Keratinocyte (primary cell): ENCODE measurements at regions not wholly inside any gene's neighbourhood (a gene's known extent, or its start where the extent isn't known, plus 50 kb on each side); places are given as distances from the start of the nearest gene placed in this dataset.

ENCODE experiments used
- DNase-seq: peaks from one replicate; pipeline ENCODE4 v3.0.0-alpha.2; 2011; ENCODE audit warnings: low read depth, missing footprints, low spot score
- FAIRE-seq: peaks from 2 replicates; lab custom pipeline; 2011; peaks lifted over from hg19 to GRCh38; lab: Jason Lieb, UNC
- H2AFZ ChIP-seq: 2 replicates; pipeline ENCODE4 v1.6.0; 2012; ENCODE audit warnings: low read length, control low read depth, inconsistent platforms; ENCODE audit not compliant: control insufficient read depth
- H3K27ac ChIP-seq: 2 replicates; pipeline ENCODE4 v1.5.1; 2011; ENCODE audit warnings: low read length; ENCODE audit not compliant: control insufficient read depth, insufficient read depth
- H3K27me3 ChIP-seq: 3 replicates; pipeline ENCODE4 v1.6.0; 2011; ENCODE audit warnings: low read length; ENCODE audit not compliant: control insufficient read depth, insufficient read depth; ENCODE audit errors: extremely low read depth
- H3K36me3 ChIP-seq, 2 experiments: 2 replicates in 1 of 2; 3 replicates in 1 of 2; pipeline ENCODE4 v1.5.1; 2011; ENCODE audit warnings: low read length in 2 of 2, mild to moderate bottlenecking in 1 of 2; ENCODE audit not compliant: control insufficient read depth in 2 of 2, insufficient read depth in 2 of 2; ENCODE audit errors: extremely low read depth in 1 of 2
- H3K4me1 ChIP-seq: 3 replicates; pipeline ENCODE4 v1.5.1; 2011; ENCODE audit warnings: low read length; ENCODE audit not compliant: control insufficient read depth, insufficient read depth; ENCODE audit errors: extremely low read depth
- H3K4me2 ChIP-seq: 3 replicates; pipeline ENCODE4 v1.6.0; 2011; ENCODE audit warnings: low read depth, low read length; ENCODE audit not compliant: control insufficient read depth, insufficient read depth; ENCODE audit errors: extremely low read depth
- H3K4me3 ChIP-seq, 3 experiments: fragments of 200-600 bp in 1 of 3; sonication (generic) in 1 of 3; 2 replicates in 2 of 3; 3 replicates in 1 of 3; pipeline ENCODE4 v1.5.1; 2011 to 2016; ENCODE audit warnings: low read length in 3 of 3, mild to moderate bottlenecking in 3 of 3, control low read depth in 2 of 3, inconsistent platforms in 1 of 3, low read depth in 1 of 3, mixed read lengths in 1 of 3, mixed run types in 1 of 3, moderate library complexity in 1 of 3; ENCODE audit not compliant: control insufficient read depth in 2 of 3, insufficient read depth in 2 of 3; ENCODE audit errors: extremely low read depth in 1 of 3
- H3K79me2 ChIP-seq: 2 replicates; pipeline ENCODE4 v1.6.0; 2012; ENCODE audit warnings: low read length; ENCODE audit not compliant: control insufficient read depth, insufficient read depth
- H3K9ac ChIP-seq: 3 replicates; pipeline ENCODE4 v1.6.0; 2011; ENCODE audit warnings: low read length; ENCODE audit not compliant: control insufficient read depth, insufficient read depth; ENCODE audit errors: extremely low read depth
- H3K9me1 ChIP-seq: 3 replicates; pipeline ENCODE4 v1.6.0; 2011; ENCODE audit warnings: low read length; ENCODE audit not compliant: control insufficient read depth, insufficient read depth; ENCODE audit errors: extremely low read depth
- H3K9me3 ChIP-seq: 2 replicates; pipeline ENCODE4 v1.5.1; 2012; ENCODE audit warnings: low read depth, low read length; ENCODE audit not compliant: control insufficient read depth
- H4K20me1 ChIP-seq: 3 replicates; pipeline ENCODE4 v1.6.0; 2011; ENCODE audit warnings: low read length; ENCODE audit not compliant: control insufficient read depth, insufficient read depth; ENCODE audit errors: extremely low read depth
- CTCF ChIP-seq, 3 experiments: IDR thresholded peaks in 1 of 3; conservative IDR thresholded peaks in 1 of 3; optimal IDR thresholded peaks in 1 of 3; 2 replicates in 2 of 3; 3 replicates in 1 of 3; pipeline versions ENCODE3 to v1.5.1; 2011; ENCODE audit warnings: low read length in 3 of 3, mild to moderate bottlenecking in 3 of 3, moderate library complexity in 2 of 3, control low read depth in 1 of 3, inconsistent platforms in 1 of 3; ENCODE audit not compliant: insufficient read depth in 2 of 3; ENCODE audit errors: extremely low read depth in 1 of 3
- EZH2 ChIP-seq: IDR thresholded peaks from one replicate; pipeline ENCODE4 v1.6.1; 2012; ENCODE audit warnings: inconsistent platforms, mild to moderate bottlenecking, low read length, moderate library complexity
- dilution Hi-C: fragments of 300-500 bp; cut with MboI; formaldehyde crosslinking; loops from one replicate; pipeline ENCODE4 v1.7.0; 2020; ENCODE audit warnings: low sequenced_read_pairs; ENCODE audit not compliant: extremely low pct_ligation_motif_present

DNA sequence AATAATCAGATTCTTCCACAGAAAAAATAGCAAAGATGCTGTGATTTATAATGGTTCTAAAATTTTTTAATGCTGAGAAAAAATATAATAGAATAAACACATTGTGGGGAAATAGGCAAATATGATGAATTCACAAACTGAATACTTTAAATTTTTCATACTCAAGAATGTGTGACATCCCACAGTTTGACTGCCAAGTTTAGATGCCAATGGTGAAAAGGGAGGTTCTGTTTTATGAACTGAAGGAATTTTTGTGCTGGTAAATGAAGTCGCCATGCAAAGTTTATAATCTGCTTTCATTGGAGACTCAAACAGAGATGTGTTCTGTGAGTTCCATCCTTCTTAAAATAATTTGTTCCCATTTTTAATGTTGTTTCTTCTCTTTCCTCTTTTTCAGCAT is 367.5 kb upstream of the ADAMTS16 start:
- dilution Hi-C loops, result no loop called here
- Histone ChIP-seq H2AFZ (no peak overlapping the region), H3K27me3 (no peaks in the 10 kb centered on the region), H3K9me3 (no peaks in the 10 kb centered on the region), H3K4me3 (no peak overlapping the region), H3K4me2 (no peak overlapping the region), H3K4me1 (no peaks in the 10 kb centered on the region), H4K20me1 (no peaks in the 10 kb centered on the region), H3K9ac (no peak overlapping the region), H3K36me3 (no peaks in the 10 kb centered on the region), H3K27ac (no peak overlapping the region), H3K79me2 (no peaks in the 10 kb centered on the region), H3K9me1 (no peaks in the 10 kb centered on the region)
- TF ChIP-seq CTCF (optimal IDR thresholded peaks at IDR 0.05 in 1 of 3, IDR thresholded peaks at IDR 0.05 in 1 of 3, conservative IDR thresholded peaks at IDR 0.05 in 1 of 3; ENCODE audit: extremely low read depth in 1 of 3, insufficient read depth in 2 of 3, low read length in 3 of 3) (no peak), EZH2 (no peak)
- FAIRE-seq (no peak), DNase-seq (no peak)

DNA sequence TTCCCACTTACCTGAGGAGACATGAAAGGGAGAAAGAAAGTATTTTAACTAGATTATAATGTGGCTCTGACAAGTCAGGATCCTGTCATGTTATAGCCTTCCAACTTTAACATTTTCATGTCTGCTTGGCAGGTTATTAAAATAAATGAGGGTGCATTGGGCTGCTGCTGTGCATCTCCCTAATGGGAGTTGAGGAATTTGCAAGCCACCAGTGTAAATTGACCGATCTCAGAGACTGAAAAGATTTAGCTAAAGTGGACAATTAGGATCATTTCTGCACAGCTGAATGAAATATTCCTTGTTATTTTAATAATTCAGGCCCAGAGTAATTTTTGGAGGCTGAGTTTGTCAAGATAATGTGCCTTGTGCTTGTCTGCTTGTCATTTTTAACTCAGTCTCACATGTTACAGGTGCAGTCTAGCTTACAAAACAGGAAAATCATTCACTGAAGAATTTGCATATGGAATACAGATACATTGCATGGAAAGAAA is 366.3 kb upstream of the ADAMTS16 start:
- H3K4me1 ChIP-seq, result no peaks in the 10 kb centered on the region
- H3K27me3 ChIP-seq, result no peaks in the 10 kb centered on the region
- FAIRE-seq, result no peak
- no peaks in the 10 kb centered on the region for H3K36me3 ChIP-seq
- no peak for DNase-seq
- no peak for TF ChIP-seq CTCF (optimal IDR thresholded peaks at IDR 0.05 in 1 of 3, IDR thresholded peaks at IDR 0.05 in 1 of 3, conservative IDR thresholded peaks at IDR 0.05 in 1 of 3; ENCODE audit: extremely low read depth in 1 of 3, insufficient read depth in 2 of 3, low read length in 3 of 3)
- no peak for TF ChIP-seq EZH2
- no peak overlapping the region for H3K4me3 ChIP-seq
- no peak overlapping the region for H2AFZ ChIP-seq
- dilution Hi-C loops, result no loop called here
- no peak overlapping the region for H3K27ac ChIP-seq
- no peaks in the 10 kb centered on the region for H3K9me3 ChIP-seq
- H3K9me1 ChIP-seq, result no peaks in the 10 kb centered on the region
- H3K79me2 ChIP-seq, result no peaks in the 10 kb centered on the region
- H3K9ac ChIP-seq, result no peak overlapping the region
- no peak overlapping the region for H3K4me2 ChIP-seq
- H4K20me1 ChIP-seq, result no peaks in the 10 kb centered on the region
